ENCODE measurements at regions not wholly inside any gene's neighbourhood (a gene's known extent, or its start where the extent isn't known, plus 50 kb on each side); places are given as distances from the start of the nearest gene placed in this dataset.

DNA sequence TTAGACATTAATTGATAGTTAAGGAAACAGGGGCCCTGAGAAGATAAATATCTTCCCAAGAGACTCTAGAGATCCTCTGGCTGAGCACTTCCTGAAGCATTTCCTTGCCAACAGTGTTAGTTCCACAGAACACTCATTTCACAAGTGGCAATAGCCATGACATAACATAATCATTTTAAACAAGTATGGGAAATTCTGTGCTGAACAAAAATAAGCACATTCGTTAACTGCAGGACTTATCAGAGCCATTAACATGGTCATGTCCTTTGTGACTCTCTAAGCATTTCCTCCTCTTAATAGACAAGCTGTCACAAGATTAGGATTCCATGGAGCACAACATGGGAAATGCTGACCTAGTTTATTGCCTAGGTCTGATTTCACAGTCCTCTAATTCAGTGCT lies 184.9 kb downstream of the SNX18 start:
- TF ChIP-seq, protein P1, sequence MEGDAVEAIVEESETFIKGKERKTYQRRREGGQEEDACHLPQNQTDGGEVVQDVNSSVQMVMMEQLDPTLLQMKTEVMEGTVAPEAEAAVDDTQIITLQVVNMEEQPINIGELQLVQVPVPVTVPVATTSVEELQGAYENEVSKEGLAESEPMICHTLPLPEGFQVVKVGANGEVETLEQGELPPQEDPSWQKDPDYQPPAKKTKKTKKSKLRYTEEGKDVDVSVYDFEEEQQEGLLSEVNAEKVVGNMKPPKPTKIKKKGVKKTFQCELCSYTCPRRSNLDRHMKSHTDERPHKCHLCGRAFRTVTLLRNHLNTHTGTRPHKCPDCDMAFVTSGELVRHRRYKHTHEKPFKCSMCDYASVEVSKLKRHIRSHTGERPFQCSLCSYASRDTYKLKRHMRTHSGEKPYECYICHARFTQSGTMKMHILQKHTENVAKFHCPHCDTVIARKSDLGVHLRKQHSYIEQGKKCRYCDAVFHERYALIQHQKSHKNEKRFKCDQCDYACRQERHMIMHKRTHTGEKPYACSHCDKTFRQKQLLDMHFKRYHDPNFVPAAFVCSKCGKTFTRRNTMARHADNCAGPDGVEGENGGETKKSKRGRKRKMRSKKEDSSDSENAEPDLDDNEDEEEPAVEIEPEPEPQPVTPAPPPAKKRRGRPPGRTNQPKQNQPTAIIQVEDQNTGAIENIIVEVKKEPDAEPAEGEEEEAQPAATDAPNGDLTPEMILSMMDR (IDR thresholded peaks at IDR 0.05; ENCODE audit: low read length), result no peak
- TF ChIP-seq EZH2 (optimal IDR thresholded peaks at IDR 0.05; ENCODE audit: low read depth, low read length), result no peak
- no peak for TF ChIP-seq EZH2phosphoT487 (IDR thresholded peaks at IDR 0.05; ENCODE audit: low read length)
- Histone ChIP-seq H3K36me3 (replicated peaks; ENCODE audit: insufficient read depth, low read length) (no peaks in the 10 kb centered on the region), H3K4me1 (ENCODE audit: low read length) (no peaks in the 10 kb centered on the region), H3K9me2 (replicated peaks; ENCODE audit: insufficient read depth, low read length) (no peaks in the 10 kb centered on the region), H2AFZ (ENCODE audit: low read length) (no peak overlapping the region), H3K27ac (ENCODE audit: low read length) (no peak overlapping the region), H3K4me2 (ENCODE audit: low read depth, low read length) (no peak overlapping the region), H3K27me3 (replicated peaks; ENCODE audit: insufficient read depth, low read length) (no peaks in the 10 kb centered on the region), H3K79me2 (ENCODE audit: low read length) (no peaks in the 10 kb centered on the region), H3F3A (ENCODE audit: insufficient read depth, low read length) (no peaks in the 10 kb centered on the region), H3K4me3 (ENCODE audit: low read length) (no peak overlapping the region), H3K9me3 (replicated peaks; ENCODE audit: insufficient read depth, low read length) (no peaks in the 10 kb centered on the region), H3K9ac (ENCODE audit: low read length) (no peak overlapping the region), H4K20me1 (ENCODE audit: insufficient read depth, low read length) (no peaks in the 10 kb centered on the region)
- no peak for DNase-seq

DNA sequence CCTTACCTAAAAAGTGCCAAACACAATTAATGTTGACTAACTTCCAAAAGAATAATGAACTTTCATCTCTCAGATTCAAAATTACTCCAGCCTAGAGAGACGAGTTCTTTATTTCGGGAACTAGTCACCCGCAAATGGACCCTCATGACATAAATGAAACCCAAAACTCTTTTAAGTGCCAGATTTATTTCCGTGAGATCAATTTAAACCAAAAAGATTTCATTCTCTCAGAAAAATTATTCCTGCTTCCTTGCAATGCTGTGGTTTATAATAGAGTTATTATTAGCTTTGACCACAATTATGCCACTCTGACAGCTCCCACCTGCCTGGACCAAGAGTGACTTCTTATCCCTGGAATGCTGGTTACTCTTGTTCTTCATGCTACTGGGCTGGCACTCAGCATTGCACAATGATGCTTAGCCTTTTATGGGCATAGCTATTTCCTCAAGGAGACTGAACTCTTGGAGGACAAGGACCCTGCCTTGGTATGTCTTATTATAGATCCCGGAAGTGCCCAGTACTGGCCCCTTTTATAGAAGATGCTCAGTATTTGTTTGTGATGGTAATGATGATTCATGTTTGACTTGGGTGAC lies 183.5 kb downstream of the SNX18 start:
- no peak overlapping the region for H3K4me2 ChIP-seq (ENCODE audit: low read depth, low read length)
- H3K4me1 ChIP-seq (ENCODE audit: low read length), result no peaks in the 10 kb centered on the region
- TF ChIP-seq EZH2 (optimal IDR thresholded peaks at IDR 0.05; ENCODE audit: low read depth, low read length) (no peak), EZH2phosphoT487 (IDR thresholded peaks at IDR 0.05; ENCODE audit: low read length) (no peak)
- TF ChIP-seq, protein P1 (IDR thresholded peaks at IDR 0.05; ENCODE audit: low read length), result no peak
- no peak overlapping the region for H3K9ac ChIP-seq (ENCODE audit: low read length)
- no peaks in the 10 kb centered on the region for H4K20me1 ChIP-seq (ENCODE audit: insufficient read depth, low read length)
- no peaks in the 10 kb centered on the region for H3K9me3 ChIP-seq (replicated peaks; ENCODE audit: insufficient read depth, low read length)
- no peak for DNase-seq
- no peak overlapping the region for H3K27ac ChIP-seq (ENCODE audit: low read length)
- no peak overlapping the region for H3K4me3 ChIP-seq (ENCODE audit: low read length)
- no peaks in the 10 kb centered on the region for H3K27me3 ChIP-seq (replicated peaks; ENCODE audit: insufficient read depth, low read length)
- H3F3A ChIP-seq (ENCODE audit: insufficient read depth, low read length), result no peaks in the 10 kb centered on the region
- no peaks in the 10 kb centered on the region for H3K36me3 ChIP-seq (replicated peaks; ENCODE audit: insufficient read depth, low read length)
- no peaks in the 10 kb centered on the region for H3K79me2 ChIP-seq (ENCODE audit: low read length)
- no peak overlapping the region for H2AFZ ChIP-seq (ENCODE audit: low read length)
- H3K9me2 ChIP-seq (replicated peaks; ENCODE audit: insufficient read depth, low read length), result no peaks in the 10 kb centered on the region

DNA sequence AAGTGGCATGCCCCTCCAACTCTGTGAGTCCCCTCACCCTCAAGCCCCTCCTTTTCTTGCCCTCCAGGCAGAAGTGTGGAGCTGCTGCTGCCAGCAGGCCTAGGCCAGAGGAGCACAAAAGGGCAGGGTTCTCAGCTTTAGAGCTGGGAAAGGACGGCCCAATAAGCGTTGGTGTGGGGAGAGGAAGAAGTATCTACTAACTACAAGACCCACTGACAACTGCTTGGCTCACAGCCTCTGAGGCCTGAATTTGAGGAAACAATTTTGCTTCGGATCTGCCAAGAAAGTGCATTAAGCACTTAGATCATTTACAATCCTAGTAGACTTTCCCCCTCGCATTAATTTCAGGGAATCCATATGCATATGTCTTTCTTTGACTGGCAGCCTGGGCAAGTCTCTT lies 179.4 kb downstream of the SNX18 start:
- no peak overlapping the region for H3K4me3 ChIP-seq (ENCODE audit: low read length)
- no peak overlapping the region for H3K9ac ChIP-seq (ENCODE audit: low read length)
- H3K79me2 ChIP-seq (ENCODE audit: low read length), result no peaks in the 10 kb centered on the region
- no peaks in the 10 kb centered on the region for H3K4me1 ChIP-seq (ENCODE audit: low read length)
- H3F3A ChIP-seq (ENCODE audit: insufficient read depth, low read length), result no peaks in the 10 kb centered on the region
- no peak overlapping the region for H3K4me2 ChIP-seq (ENCODE audit: low read depth, low read length)
- H3K9me2 ChIP-seq (replicated peaks; ENCODE audit: insufficient read depth, low read length), result no peaks in the 10 kb centered on the region
- TF ChIP-seq, protein P1 (IDR thresholded peaks at IDR 0.05; ENCODE audit: low read length), result no peak
- no peak for TF ChIP-seq EZH2phosphoT487 (IDR thresholded peaks at IDR 0.05; ENCODE audit: low read length)
- TF ChIP-seq EZH2 (optimal IDR thresholded peaks at IDR 0.05; ENCODE audit: low read depth, low read length), result no peak
- no peaks in the 10 kb centered on the region for H3K36me3 ChIP-seq (replicated peaks; ENCODE audit: insufficient read depth, low read length)
- H3K27ac ChIP-seq (ENCODE audit: low read length), result no peak overlapping the region
- no peak for DNase-seq
- H2AFZ ChIP-seq (ENCODE audit: low read length), result no peak overlapping the region
- H3K9me3 ChIP-seq (replicated peaks; ENCODE audit: insufficient read depth, low read length), result no peaks in the 10 kb centered on the region
- no peaks in the 10 kb centered on the region for H4K20me1 ChIP-seq (ENCODE audit: insufficient read depth, low read length)
- H3K27me3 ChIP-seq (replicated peaks; ENCODE audit: insufficient read depth, low read length), result no peaks in the 10 kb centered on the region
